ENCODE measurements at regions not wholly inside any gene's neighbourhood (a gene's known extent, or its start where the extent isn't known, plus 50 kb on each side); places are given as distances from the start of the nearest gene placed in this dataset.

- no peak for TF ChIP-seq CTCF (IDR thresholded peaks at IDR 0.05; ENCODE audit: low read length)
- no peak for TF ChIP-seq EZH2 (IDR thresholded peaks at IDR 0.05; ENCODE audit: borderline replicate concordance, low read length)
These were observed 188.9 kb upstream of the TSC22D1 start for GRCh38 chr13:44765001-44765471.

All from OCI-LY1 (cell line).